GM21390 (cell line): ENCODE measurements at regions not wholly inside any gene's neighbourhood (a gene's known extent, or its start where the extent isn't known, plus 50 kb on each side); places are given as distances from the start of the nearest gene placed in this dataset.

Experiments
- ATAC-seq: cut with Tn5 transposase; IDR thresholded peaks from one replicate; pipeline ENCODE4 v1.9.1; 2021; ENCODE audit not compliant: unreplicated experiment

GRCh38 chr15:94677202-94677790, 445.9 kb downstream of the MCTP2 start:
- ATAC-seq: no peak

- no peak for ATAC-seq
These were observed 450.8 kb downstream of the MCTP2 start for GRCh38 chr15:94682171-94682570.

GRCh38 chr15:94683902-94684301, 452.5 kb downstream of the MCTP2 start:
- ATAC-seq: no peak

GRCh38 chr15:94691169-94691568, 459.8 kb downstream of the MCTP2 start:
- ATAC-seq: no peak

DNA sequence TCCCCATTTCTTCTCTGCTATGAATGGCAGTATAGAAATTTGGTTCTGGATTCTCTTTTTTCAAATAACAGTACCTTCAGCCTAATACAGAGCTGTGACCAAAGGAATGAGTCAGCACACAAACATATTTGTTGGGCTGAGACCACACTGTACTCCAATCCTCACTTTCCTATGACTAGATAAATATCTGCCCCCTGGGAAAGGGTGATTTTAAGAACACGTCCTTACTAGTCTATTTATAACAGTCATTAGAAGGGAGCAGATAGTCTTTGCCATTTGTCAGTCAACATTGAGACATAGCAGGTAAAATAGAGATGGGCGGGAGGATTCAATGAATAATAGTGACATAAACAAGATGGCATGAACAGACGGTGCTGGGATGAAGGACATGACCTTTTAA, 461.3 kb downstream of the MCTP2 start:
- ATAC-seq: no peak

GRCh38 chr15:94700211-94700610, 468.9 kb downstream of the MCTP2 start:
- no peak for ATAC-seq

GRCh38 chr15:94701281-94701985, 470.1 kb downstream of the MCTP2 start:
- no peak for ATAC-seq

DNA sequence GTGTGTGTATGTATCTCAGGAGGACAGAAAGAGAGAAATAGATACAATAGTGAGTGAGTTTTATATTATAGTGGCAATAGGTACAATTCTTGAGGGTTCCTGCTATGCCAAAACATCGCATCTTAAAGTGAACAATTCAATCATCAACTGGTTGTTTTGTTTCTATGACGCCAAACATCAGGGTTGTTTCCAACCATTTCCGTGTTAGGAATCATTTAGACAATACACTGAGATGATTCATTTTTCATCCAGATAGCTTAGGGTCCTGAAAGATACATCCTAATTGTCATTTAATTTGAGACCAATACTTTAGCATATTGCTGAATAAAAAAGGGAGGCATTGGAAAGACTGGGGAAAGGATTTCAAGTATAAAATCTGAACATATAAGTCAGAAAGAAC, 472.2 kb downstream of the MCTP2 start:
- no peak for ATAC-seq

DNA sequence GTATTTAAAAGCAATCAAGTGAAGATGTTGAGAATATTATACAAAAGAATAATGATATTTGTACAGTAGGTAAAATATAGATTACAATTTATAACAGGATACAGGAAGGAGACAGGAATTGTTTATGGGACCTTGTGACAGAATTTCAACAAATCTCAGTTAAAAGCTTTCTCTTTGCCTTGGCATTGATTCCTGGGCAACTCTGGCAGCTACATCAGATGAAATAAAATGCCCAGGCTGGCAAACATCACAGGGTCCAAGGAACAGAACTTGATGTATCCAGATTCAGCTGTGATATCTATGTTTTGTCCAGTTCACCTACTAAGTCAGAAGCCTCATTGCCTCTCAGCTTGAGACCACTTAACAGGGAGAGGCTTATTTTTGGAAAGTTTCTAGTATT, 473.1 kb downstream of the MCTP2 start:
- ATAC-seq: no peak

DNA sequence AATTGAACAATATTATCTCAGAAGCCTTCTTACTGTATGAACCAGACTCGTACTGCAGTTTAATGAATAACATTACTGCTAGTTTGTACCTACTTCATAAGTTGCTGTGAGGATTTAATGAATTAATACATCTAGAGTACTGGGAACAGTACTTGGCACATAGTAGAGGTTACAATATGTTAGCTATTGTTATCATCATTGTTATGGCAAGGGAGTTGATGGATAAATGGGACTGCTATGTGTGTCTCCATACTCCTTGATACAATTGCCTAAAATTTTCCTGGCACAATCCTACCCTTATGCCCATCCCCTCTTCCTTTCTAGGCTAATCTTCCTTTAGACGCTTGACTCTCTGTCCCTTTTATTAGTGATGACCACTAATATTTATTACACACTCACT, 473.6 kb downstream of the MCTP2 start:
- no peak for ATAC-seq

DNA sequence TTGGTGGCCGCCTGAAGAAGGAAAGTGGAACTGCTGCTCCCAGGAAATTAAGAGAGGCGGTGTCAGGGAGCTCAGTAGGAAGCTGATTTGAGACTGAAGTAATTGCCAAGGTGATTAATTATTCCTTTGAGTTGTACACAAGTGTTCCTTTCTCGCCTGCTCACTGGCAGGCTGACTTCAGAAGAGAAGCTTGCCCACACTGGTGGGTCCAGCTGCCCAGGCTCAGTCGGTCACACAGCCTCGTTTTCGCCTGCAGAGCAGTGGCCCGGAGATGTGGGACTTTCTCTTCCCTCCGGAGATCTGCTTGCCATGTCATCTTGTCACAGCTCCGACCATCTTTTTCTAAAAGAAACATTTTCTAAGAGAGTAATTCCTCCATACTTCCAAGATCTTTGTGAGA, 478.0 kb downstream of the MCTP2 start:
- no peak for ATAC-seq

DNA sequence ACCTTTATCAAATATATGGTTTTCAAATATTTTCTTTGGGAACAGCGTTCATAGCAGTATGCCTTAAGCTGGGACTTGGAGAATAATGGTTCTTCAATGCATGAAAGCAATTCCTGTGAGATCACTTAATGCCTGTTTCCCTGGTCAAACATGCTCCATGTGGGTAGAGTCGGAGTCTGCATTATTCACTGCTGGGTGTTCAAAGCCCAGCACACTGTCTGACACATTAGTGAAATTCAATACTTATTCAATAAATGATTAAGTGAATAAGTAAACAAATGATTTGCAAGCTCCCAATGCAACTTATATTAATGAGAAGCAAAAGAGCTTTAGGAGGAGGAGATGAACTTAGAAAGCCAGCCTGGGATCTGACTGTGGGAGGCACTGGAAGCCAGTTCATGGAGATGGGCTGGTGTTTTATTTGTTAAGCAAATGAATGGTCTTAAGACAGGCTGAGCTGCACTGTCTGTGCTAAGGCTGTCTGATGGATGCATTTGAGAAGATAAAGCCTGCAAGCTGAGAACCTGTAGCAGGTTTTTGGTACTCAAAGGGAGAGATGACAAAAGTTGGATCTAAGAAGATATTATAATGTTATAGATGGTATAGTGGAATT, 490.8 kb downstream of the MCTP2 start:
- ATAC-seq: no peak

GRCh38 chr15:94723801-94724200, 492.4 kb downstream of the MCTP2 start:
- no peak for ATAC-seq

GRCh38 chr15:94731286-94731685, 499.9 kb downstream of the MCTP2 start:
- no peak for ATAC-seq

GRCh38 chr15:94734460-94734859, 503.1 kb downstream of the MCTP2 start:
- ATAC-seq: no peak

- ATAC-seq: no peak
These were observed 504.9 kb downstream of the MCTP2 start for GRCh38 chr15:94736236-94736635.

DNA sequence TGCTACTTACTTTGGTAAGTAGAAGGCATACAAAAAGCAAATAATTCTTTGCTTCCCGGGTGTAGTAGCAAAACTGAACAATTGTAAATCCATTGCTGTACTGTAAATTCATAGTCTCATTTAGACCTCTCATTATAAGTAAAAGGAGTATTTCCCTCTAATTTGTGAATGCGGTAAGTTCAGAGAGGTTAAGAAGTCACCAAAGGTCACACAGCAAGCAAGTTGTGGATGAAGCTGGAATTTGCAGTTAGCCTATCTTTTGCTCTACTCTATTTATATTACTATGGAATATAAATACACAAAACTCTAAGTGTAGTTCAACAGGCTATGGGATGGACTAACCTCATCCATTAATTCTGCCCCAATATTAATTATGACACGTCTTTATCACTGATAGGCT, 508.3 kb downstream of the MCTP2 start:
- no peak for ATAC-seq

GRCh38 chr15:94740469-94740868, 509.1 kb downstream of the MCTP2 start:
- no peak for ATAC-seq

DNA sequence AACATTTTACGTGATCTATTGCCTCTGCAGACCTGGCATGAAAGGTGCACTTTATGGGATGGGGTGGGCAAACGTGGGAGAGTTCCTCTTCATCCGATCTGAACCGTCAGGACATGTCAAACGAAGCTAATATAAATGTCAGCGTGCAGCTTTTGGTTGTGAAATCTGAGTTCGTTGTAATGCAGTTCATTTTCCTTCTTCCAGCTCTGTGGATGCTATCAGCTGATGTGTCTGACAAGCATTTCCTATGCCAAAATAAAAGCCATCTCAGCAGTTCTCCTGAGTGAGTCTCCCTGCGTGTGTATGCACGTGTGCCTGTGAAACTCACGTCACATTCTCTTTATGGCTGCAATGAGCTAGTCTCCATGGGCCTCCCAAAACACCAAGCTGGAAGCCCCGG, 512.3 kb downstream of the MCTP2 start:
- ATAC-seq: no peak

GRCh38 chr15:94744080-94744793, 512.9 kb downstream of the MCTP2 start:
- ATAC-seq: no peak

GRCh38 chr15:94745371-94745770, 514.0 kb downstream of the MCTP2 start:
- ATAC-seq: no peak

DNA sequence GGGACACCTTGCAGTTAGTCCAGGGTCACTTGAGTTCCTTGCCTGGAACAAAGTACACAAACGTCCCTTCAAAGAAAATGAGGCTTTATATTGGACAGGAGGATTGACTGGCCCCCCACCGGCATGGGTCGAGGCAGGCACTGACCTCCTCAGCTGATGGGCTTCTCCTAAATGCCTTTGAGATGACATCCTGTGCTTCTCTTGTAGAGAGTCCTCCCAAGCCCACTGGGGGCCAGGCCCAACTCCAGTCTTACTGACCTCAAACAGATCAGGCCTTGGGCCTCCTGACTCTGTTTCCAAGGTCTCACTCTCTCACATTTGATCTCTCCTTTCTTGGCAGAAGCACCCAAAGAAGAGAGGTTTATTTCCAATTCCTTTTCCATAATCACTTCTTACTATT, 516.1 kb downstream of the MCTP2 start:
- ATAC-seq: no peak
